ENCODE measurements at regions not wholly inside any gene's neighbourhood (a gene's known extent, or its start where the extent isn't known, plus 50 kb on each side); places are given as distances from the start of the nearest gene placed in this dataset.

GRCh38 chr10:36332926-36333325, 690.8 kb upstream of the FZD8 start:
- TF ChIP-seq MAX (IDR thresholded peaks at IDR 0.05) (no peak), YY1 (IDR thresholded peaks at IDR 0.05; ENCODE audit: low read depth) (no peak), ZBTB7A (IDR thresholded peaks at IDR 0.05; ENCODE audit: low read depth) (no peak), FOXM1 (IDR thresholded peaks at IDR 0.05; ENCODE audit: borderline replicate concordance, low read depth) (no peak), CREB1 (IDR thresholded peaks at IDR 0.05; ENCODE audit: low read depth) (no peak), REST (IDR thresholded peaks at IDR 0.05; ENCODE audit: low read depth) (no peak), TCF12 (IDR thresholded peaks at IDR 0.05; ENCODE audit: low read depth) (no peak), EGR1 (IDR thresholded peaks at IDR 0.05) (no peak), TAF1 (IDR thresholded peaks at IDR 0.05; ENCODE audit: low read depth) (no peak)

GRCh38 chr10:36331121-36331520, 689.0 kb upstream of the FZD8 start:
- no peak for TF ChIP-seq NFIC (IDR thresholded peaks at IDR 0.05)

- TF ChIP-seq NFIC (IDR thresholded peaks at IDR 0.05) (no peak), TAF1 (IDR thresholded peaks at IDR 0.05; ENCODE audit: low read depth) (no peak), YY1 (IDR thresholded peaks at IDR 0.05; ENCODE audit: low read depth) (no peak), ZBTB7A (IDR thresholded peaks at IDR 0.05; ENCODE audit: low read depth) (no peak)
Observed at GRCh38 chr10:36325815-36326214, 683.7 kb upstream of the FZD8 start.

GRCh38 chr10:36324831-36325230, 682.7 kb upstream of the FZD8 start:
- no peak for TF ChIP-seq TCF12 (IDR thresholded peaks at IDR 0.05; ENCODE audit: low read depth)
- no peak for TF ChIP-seq EGR1 (IDR thresholded peaks at IDR 0.05)
- TF ChIP-seq TEAD4 (IDR thresholded peaks at IDR 0.05), result no peak
- TF ChIP-seq ZBTB7A (IDR thresholded peaks at IDR 0.05; ENCODE audit: low read depth), result no peak
- no peak for TF ChIP-seq FOXM1 (IDR thresholded peaks at IDR 0.05; ENCODE audit: borderline replicate concordance, low read depth)
- no peak for TF ChIP-seq YY1 (IDR thresholded peaks at IDR 0.05; ENCODE audit: low read depth)
- TF ChIP-seq EP300 (IDR thresholded peaks at IDR 0.05; ENCODE audit: borderline replicate concordance), result no peak

- TF ChIP-seq TEAD4 (IDR thresholded peaks at IDR 0.05) (no peak), USF1 (IDR thresholded peaks at IDR 0.05) (no peak), CEBPB (IDR thresholded peaks at IDR 0.05) (no peak), MAX (IDR thresholded peaks at IDR 0.05) (no peak), EGR1 (IDR thresholded peaks at IDR 0.05) (no peak), ZBTB7A (IDR thresholded peaks at IDR 0.05; ENCODE audit: low read depth) (no peak), REST (IDR thresholded peaks at IDR 0.05; ENCODE audit: low read depth) (no peak), YY1 (IDR thresholded peaks at IDR 0.05; ENCODE audit: low read depth) (no peak), NFIC (IDR thresholded peaks at IDR 0.05) (no peak), TAF1 (IDR thresholded peaks at IDR 0.05; ENCODE audit: low read depth) (no peak), TCF12 (IDR thresholded peaks at IDR 0.05; ENCODE audit: low read depth) (no peak), EP300 (IDR thresholded peaks at IDR 0.05; ENCODE audit: borderline replicate concordance) (no peak)
Observed at GRCh38 chr10:36313142-36313541, 671.0 kb upstream of the FZD8 start.

- no peak for TF ChIP-seq NFIC (IDR thresholded peaks at IDR 0.05)
- TF ChIP-seq YY1 (IDR thresholded peaks at IDR 0.05; ENCODE audit: low read depth), result no peak
- no peak for TF ChIP-seq MAX (IDR thresholded peaks at IDR 0.05)
- no peak for TF ChIP-seq TAF1 (IDR thresholded peaks at IDR 0.05; ENCODE audit: low read depth)
- TF ChIP-seq RAD21 (IDR thresholded peaks at IDR 0.05; ENCODE audit: low read depth), result no peak
- no peak for TF ChIP-seq FOXM1 (IDR thresholded peaks at IDR 0.05; ENCODE audit: borderline replicate concordance, low read depth)
- no peak for TF ChIP-seq TEAD4 (IDR thresholded peaks at IDR 0.05)
- no peak for TF ChIP-seq CREB1 (IDR thresholded peaks at IDR 0.05; ENCODE audit: low read depth)
- TF ChIP-seq ZBTB7A (IDR thresholded peaks at IDR 0.05; ENCODE audit: low read depth), result no peak
- no peak for TF ChIP-seq TCF12 (IDR thresholded peaks at IDR 0.05; ENCODE audit: low read depth)
Observed at GRCh38 chr10:36303896-36304295, 661.8 kb upstream of the FZD8 start.

- TF ChIP-seq USF1 (IDR thresholded peaks at IDR 0.05), result no peak
- no peak for TF ChIP-seq FOXM1 (IDR thresholded peaks at IDR 0.05; ENCODE audit: borderline replicate concordance, low read depth)
- no peak for TF ChIP-seq TAF1 (IDR thresholded peaks at IDR 0.05; ENCODE audit: low read depth)
- TF ChIP-seq RAD21 (IDR thresholded peaks at IDR 0.05; ENCODE audit: low read depth), result no peak
- no peak for TF ChIP-seq ZBTB7A (IDR thresholded peaks at IDR 0.05; ENCODE audit: low read depth)
Observed at GRCh38 chr10:36302086-36302485, 660.0 kb upstream of the FZD8 start.
